Amniotic epithelial cell (primary cell): ENCODE measurements at regions not wholly inside any gene's neighbourhood (a gene's known extent, or its start where the extent isn't known, plus 50 kb on each side); places are given as distances from the start of the nearest gene placed in this dataset.
A peak's percentile ranks its signal among the peaks of the same experiment; 100 is the strongest.
"Not testable (repeated sequence)": the region's sequence is repeated elsewhere in the genome, so short reads cannot be mapped to it uniquely, and the experiment has no call there.

Experiments
- DNase-seq: peaks from one replicate; pipeline ENCODE4 v3.0.0-alpha.2; 2010; ENCODE audit warnings: low read depth

DNA sequence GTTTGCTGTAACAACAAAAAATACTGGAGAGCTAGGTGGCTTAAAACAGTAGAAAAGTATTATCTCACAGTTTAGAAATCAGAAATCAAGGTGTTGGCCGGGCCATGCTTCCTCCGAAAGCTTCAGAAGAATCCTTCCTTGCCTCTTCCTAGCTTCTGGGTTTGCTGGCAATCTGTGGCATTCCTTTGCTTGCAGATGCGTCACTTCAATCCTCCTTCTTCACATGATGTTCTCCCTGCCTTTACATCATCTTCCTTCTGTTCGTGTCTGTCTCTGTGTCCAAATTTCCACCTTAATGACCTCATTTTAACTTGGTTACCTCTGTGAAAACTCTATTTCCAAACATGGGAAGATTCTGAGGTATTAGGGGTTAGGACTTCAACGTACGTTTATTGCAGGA is 90.4 kb upstream of the CHD1 start:
- peak; percentile 77 for DNase-seq

DNA sequence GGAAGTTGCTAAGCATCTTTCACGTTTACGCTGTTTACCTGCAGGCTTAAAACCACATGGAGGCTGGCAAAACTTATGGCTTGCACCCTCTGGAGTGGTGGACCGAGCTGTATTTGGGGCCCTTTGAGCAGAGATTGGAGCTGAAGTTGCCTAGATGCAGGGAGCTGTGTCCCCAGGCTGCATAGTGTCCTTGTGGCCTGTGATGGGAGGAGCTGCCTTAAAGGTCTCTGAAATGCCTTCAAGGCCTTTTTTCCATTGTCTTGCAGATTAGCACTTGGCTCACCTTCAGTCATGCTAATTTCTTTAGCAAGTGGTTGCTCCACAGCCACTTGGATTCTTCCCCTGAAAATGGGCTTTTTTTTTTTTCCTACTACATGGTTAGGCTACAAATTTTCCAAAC is 81.5 kb upstream of the CHD1 start:
- DNase-seq = no peak

- DNase-seq = not testable (repeated sequence)
Measured at GRCh38 chr5:99008009-99008408, 79.2 kb upstream of the CHD1 start.

DNA sequence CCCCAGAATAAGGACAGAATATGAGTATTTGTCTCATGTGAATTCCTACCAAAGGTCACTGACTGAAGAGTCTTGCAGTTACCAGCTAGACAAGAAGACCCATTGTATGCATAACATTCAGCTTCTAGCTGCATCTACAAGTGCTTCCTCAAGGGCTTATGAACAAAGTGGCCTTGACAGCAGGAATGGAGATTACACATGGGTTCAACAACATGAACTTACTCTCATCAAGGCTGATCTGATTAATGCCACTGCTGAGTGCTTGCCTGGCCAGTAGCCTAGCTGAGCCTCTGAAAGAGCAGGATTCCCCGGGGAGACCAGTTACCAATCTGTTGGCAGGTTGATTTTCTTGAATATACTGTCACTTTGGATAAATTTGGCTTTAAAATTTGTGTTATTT is 76.7 kb upstream of the CHD1 start:
- no peak for DNase-seq

- no peak for DNase-seq
Measured at GRCh38 chr5:99004960-99005359, 76.2 kb upstream of the CHD1 start.

DNA sequence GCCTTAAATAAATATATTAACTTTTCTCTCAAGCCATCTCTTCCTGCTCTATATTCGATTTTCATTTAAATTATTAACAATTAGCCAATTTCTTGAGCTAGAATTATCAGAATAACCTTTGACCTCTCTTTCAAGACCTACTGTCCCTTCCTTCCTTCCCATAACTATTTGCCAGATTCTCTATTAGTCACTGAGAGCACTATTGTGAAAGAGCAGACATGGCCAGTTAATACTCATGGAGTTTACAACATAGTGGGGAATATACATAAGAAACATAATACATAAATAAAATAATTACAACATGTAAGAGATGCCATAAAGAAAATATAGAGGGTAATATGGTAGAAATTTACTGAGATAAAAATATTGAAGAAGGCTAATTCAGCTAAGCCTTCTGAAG is 72.1 kb upstream of the CHD1 start:
- DNase-seq = peak; percentile 84

DNA sequence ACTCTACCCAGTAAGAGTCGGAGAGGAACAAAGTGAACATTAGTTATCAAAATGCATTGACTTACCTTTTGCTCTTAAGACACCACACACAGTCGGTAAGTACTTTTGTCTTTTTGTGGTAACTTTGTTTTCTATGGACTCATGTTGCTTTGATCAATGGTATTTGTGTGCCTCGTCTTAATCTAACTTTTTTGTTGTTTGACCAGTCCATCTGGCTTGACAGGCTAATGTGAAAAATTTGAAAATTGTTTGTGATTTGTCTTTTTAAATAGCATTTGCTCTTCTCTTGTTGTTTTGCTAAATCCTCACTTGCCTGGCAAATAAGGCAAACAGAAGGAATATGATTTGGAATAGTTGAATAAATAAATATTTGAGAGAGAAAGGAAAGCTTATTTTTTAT is 71.4 kb upstream of the CHD1 start:
- DNase-seq = no peak

DNA sequence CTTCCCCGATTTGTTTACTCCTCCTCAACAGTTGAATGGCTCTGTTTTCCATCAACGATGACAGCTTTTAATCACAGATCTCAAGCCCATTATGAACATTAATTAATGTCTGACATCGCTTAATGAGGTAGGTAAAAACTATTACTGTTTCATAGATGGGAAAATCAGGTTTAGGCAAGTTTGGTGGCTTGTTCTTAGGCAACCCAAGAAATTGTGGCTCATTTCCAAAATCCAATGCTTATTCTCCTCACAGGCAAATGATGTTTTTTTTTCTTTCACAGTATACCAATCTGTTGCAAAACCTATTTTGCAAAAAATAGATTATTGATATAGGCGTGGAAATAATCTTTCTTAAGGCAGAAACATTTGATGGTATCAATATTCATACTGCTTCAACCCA is 70.8 kb upstream of the CHD1 start:
- DNase-seq = no peak

- peak; percentile 15 for DNase-seq
Measured at GRCh38 chr5:98997000-98997399, 68.2 kb upstream of the CHD1 start.

- no peak for DNase-seq
Measured at GRCh38 chr5:98994611-98995010, 65.8 kb upstream of the CHD1 start.

- no peak for DNase-seq
Measured at GRCh38 chr5:98993512-98993911, 64.7 kb upstream of the CHD1 start.

DNA sequence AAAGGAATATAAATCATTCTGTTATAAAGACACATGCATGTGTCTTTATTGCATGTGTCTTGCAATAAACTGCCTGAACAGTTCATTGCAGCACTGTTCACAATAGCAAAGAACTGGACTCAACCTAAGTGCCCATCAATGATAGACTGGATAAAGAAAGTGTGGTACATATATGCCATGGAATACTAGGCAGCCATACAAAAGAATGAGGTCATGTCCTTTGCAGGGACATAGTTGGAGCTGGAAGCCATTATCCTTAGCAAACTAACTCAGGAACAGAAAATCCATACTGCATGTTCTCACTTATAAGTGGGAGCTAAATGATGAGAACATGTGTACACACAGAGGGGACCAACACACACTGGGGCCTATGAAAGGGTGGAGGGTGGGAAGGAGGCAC is 63.7 kb upstream of the CHD1 start:
- DNase-seq = no peak

DNA sequence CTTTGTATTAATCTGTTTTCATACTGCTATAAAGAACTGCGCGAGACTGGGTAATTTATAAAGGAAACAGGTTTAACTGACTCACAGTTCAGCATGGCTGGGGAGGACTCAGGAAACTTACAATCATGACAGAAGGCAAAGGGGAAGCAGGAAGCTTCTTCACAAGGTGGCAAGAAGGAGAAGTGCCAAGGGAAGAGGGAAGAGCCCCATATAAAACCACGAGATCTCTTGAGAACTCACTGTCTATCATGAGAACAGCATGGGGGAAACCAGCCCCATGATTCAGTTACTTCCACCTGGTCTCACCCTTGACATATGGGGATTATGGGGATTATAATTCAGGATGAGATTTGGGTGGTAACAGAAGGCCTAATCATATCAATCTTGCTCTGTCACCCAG is 60.9 kb upstream of the CHD1 start:
- DNase-seq = no peak

GRCh38 chr5:98986587-98986986 is 57.8 kb upstream of the CHD1 start:
- no peak for DNase-seq

- no peak for DNase-seq
Measured at GRCh38 chr5:98982880-98983279, 54.1 kb upstream of the CHD1 start.
